ENCODE measurements at regions not wholly inside any gene's neighbourhood (a gene's known extent, or its start where the extent isn't known, plus 50 kb on each side); places are given as distances from the start of the nearest gene placed in this dataset.

GRCh38 chr3:84066915-84067314, 891.9 kb upstream of the CADM2 start:
- DNase-seq (ENCODE audit: low spot score) = no peak

- DNase-seq (ENCODE audit: low spot score) = no peak
These were observed 885.1 kb upstream of the CADM2 start for GRCh38 chr3:84073664-84074063.

GRCh38 chr3:84074767-84075166, 884.0 kb upstream of the CADM2 start:
- no peak for DNase-seq (ENCODE audit: low spot score)

GRCh38 chr3:84077479-84077878, 881.3 kb upstream of the CADM2 start:
- no peak for DNase-seq (ENCODE audit: low spot score)

- no peak for DNase-seq (ENCODE audit: low spot score)
These were observed 876.1 kb upstream of the CADM2 start for GRCh38 chr3:84082726-84083125.

GRCh38 chr3:84092907-84093306, 865.9 kb upstream of the CADM2 start:
- DNase-seq (ENCODE audit: low spot score) = no peak

GRCh38 chr3:84096188-84096587, 862.6 kb upstream of the CADM2 start:
- no peak for DNase-seq (ENCODE audit: low spot score)

- no peak for DNase-seq (ENCODE audit: low spot score)
These were observed 857.9 kb upstream of the CADM2 start for GRCh38 chr3:84100861-84101260.

GRCh38 chr3:84108442-84108971, 850.3 kb upstream of the CADM2 start:
- DNase-seq (ENCODE audit: low spot score) = no peak

- DNase-seq (ENCODE audit: low spot score) = no peak
These were observed 848.9 kb upstream of the CADM2 start for GRCh38 chr3:84109911-84110310.

GRCh38 chr3:84110787-84111186, 848.0 kb upstream of the CADM2 start:
- DNase-seq (ENCODE audit: low spot score) = no peak

GRCh38 chr3:84125201-84125721, 833.5 kb upstream of the CADM2 start:
- no peak for DNase-seq (ENCODE audit: low spot score)

- DNase-seq (ENCODE audit: low spot score) = no peak
These were observed 833.0 kb upstream of the CADM2 start for GRCh38 chr3:84125760-84126159.

GRCh38 chr3:84126160-84126559, 832.6 kb upstream of the CADM2 start:
- DNase-seq (ENCODE audit: low spot score) = no peak

GRCh38 chr3:84128024-84128423, 830.8 kb upstream of the CADM2 start:
- no peak for DNase-seq (ENCODE audit: low spot score)

- DNase-seq (ENCODE audit: low spot score) = no peak
These were observed 822.4 kb upstream of the CADM2 start for GRCh38 chr3:84136425-84136824.

- DNase-seq (ENCODE audit: low spot score) = no peak
These were observed 818.2 kb upstream of the CADM2 start for GRCh38 chr3:84140631-84141030.

GRCh38 chr3:84141571-84141970, 817.2 kb upstream of the CADM2 start:
- DNase-seq (ENCODE audit: low spot score) = no peak

- no peak for DNase-seq (ENCODE audit: low spot score)
These were observed 793.5 kb upstream of the CADM2 start for GRCh38 chr3:84165328-84165727.

- no peak for DNase-seq (ENCODE audit: low spot score)
These were observed 783.3 kb upstream of the CADM2 start for GRCh38 chr3:84175449-84175848.

GRCh38 chr3:84184937-84185336, 773.9 kb upstream of the CADM2 start:
- no peak for DNase-seq (ENCODE audit: low spot score)

GRCh38 chr3:84194029-84194428, 764.8 kb upstream of the CADM2 start:
- no peak for DNase-seq (ENCODE audit: low spot score)

- no peak for DNase-seq (ENCODE audit: low spot score)
These were observed 749.3 kb upstream of the CADM2 start for GRCh38 chr3:84209474-84209873.

GRCh38 chr3:84223512-84223911, 735.3 kb upstream of the CADM2 start:
- no peak for DNase-seq (ENCODE audit: low spot score)
